NCI-H774 (cell line): ENCODE measurements at regions not wholly inside any gene's neighbourhood (a gene's known extent, or its start where the extent isn't known, plus 50 kb on each side); places are given as distances from the start of the nearest gene placed in this dataset.

Source experiments
- DNase-seq: peaks from one replicate; lab custom pipeline; 2025; lab: John Stamatoyannopoulos, UW

DNA sequence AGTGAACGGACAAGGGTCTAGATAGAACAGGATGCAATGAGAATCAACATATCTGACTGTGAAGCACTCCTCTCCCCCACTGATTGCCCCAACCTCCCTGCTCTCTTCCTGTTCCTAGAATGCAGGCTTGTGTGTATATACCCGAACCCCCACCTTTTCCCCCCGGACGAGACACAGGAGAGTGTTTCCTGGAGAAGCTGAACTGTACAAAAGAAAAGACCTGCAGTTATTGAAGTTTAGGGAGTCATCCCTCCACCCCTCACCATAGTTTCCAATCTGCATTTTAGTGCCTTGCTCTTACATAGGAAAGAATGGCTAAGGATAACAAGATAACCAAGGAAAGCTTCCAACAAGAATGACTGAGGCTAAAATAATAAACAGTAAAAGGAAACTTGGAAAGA is 55.5 kb upstream of the PDE10A start:
- no peak for DNase-seq

DNA sequence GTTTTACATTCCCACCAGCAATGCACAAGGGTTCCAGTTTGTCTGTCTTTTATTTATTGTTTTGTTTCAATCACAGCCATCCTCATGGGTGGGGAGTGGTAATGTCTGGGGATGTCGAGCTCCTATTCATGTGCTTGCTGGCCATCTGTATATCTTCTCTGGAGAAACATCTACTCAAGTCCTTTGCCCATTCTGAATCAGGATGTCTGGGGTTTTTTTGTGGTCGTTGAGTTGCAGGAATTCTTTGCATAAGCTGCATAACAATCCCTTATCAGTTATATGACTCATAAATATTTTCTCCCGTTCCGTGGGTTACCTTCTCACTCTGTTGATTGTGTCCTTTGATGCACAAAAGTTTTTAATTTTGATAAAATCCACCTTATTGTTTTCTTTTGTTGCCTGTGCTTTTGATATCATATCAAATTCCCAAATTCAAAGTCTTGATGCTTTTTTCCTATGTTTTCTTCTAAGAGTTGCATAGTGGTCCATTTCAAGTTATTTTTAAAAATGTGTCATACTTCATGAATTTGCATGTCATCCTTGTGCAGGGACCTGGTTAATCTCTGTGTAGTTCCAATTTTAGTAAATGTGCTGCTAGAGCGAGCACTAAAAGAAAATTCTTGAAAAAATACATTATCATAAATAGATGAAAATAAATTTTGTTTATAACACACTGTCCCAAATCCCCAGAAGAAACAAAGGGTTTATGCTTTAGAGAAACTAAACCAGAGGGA is 54.9 kb upstream of the PDE10A start:
- DNase-seq = no peak

DNA sequence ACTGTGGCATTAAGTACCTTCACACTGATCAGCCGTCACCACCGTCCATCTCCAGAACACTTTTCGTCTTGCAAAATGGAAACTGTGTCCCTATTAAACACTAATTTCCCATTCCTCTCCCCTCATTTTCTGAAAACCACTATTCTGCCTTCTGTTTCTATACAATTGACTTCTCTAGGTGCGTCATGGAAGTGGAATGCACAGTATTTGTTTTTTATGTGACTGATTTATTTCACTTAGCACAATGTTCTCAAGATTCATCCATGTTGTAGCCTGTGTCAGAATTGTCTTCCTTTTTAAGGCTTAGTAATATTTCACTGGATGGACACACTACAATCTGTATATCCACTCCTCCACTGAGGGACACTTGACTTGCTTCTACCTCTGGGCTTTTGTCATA is 53.8 kb upstream of the PDE10A start:
- DNase-seq = no peak

DNA sequence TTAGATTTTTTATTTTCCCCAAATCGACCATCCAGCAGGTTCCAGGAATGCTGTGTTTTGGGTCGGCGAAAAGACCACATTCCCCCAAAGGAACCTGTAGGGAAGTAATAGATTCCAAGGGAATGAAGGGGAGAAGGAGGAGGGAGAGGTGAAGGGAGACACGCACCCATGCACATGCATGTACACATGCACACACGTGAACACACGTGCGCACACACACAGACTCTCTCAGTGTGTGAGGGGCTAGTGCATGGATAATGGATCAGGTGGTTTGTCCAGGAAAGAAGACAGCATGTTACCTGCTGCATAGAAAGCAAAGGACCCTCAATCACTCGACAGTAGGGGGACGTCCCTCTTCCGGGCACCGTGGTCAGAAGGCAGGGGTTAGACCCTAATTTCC is 52.4 kb upstream of the PDE10A start:
- DNase-seq = no peak

DNA sequence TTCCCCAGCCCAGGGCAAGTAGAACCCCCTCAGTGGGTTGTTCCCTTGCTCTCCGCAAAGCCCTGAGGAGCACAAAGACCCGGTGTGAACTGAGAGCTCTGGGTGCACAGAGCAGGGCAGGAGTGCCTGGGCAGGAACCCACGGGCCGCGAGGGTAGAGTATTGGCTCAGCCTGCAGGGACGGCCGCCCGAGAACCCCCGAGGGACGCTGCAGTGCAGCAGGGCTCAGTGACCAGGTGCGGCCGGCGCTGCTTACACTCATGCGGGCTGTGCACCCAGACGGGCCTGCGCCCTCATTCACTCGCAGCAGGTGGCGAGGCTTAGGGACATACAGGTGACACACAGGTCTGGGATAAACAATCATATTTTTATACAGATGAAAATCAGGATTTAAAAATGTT is 51.9 kb upstream of the PDE10A start:
- no peak for DNase-seq

DNA sequence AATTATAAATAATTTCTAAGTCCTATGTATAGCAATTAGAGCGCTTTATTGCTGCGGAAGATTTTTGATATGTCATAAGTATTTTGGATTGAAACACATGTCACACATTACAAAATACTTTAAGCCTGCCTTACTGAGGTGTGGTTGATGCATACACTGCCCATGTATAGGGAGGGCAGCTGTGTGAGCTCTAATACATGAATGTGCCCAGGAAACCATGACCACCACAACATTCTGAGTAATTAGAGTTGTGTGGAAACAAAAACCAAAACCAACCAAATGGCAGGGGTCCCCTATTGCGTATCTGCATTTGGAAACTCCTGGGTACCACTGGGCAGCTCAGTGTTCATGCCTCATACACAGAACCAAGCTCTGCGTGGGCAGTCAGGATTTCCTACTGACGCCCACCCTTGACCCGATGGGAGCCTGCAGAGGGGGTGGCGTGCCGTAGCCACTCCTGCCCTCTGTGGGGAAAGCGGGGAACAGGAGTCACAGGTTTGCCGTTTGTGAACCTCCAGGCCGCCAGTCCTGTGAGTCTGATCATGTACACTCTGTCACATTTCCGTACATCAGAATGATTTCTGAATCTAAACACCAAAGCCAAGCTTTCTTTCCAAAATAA is 50.9 kb upstream of the PDE10A start:
- no peak for DNase-seq
